MCF 10A (cell line): ENCODE measurements at regions not wholly inside any gene's neighbourhood (a gene's known extent, or its start where the extent isn't known, plus 50 kb on each side); places are given as distances from the start of the nearest gene placed in this dataset.

Experiments
- BruUV-seq: library from RNA; stranded (reverse); fragments of 400-500 nt; replicated peaks from 2 replicates; lab custom pipeline; 2021; lab: Mats Ljungman, UMichigan
- CTCF ChIA-PET: fragments of 300-600 bp; sonication (Branson Sonifier 250); formaldehyde crosslinking; extraction: SDS; loops from one replicate; lab custom pipeline; 2021; ENCODE audit warnings: antibody characterized with exemption, inconsistent platforms; lab: Yijun Ruan, JAX
- POLR2A ChIA-PET: fragments of 300-600, 350-650 bp; sonication (Branson Sonifier 250); formaldehyde crosslinking; extraction: SDS; loops from one replicate; lab custom pipeline; 2020; ENCODE audit warnings: antibody characterized with exemption, inconsistent platforms; lab: Yijun Ruan, JAX
- DNase-seq: peaks from one replicate; pipeline ENCODE4 v3.0.0-alpha.2; 2018; ENCODE audit not compliant: unreplicated experiment
- H3K27ac Mint-ChIP-seq: one replicate; pipeline ENCODE4 v1.8.0; 2022; ENCODE audit warnings: mild to moderate bottlenecking, low read depth, mixed read lengths; ENCODE audit not compliant: unreplicated experiment
- H3K27me3 Mint-ChIP-seq: one replicate; pipeline ENCODE4 v1.8.0; 2022; ENCODE audit warnings: mixed read lengths; ENCODE audit not compliant: insufficient read depth, unreplicated experiment
- H3K36me3 Mint-ChIP-seq: one replicate; pipeline ENCODE4 v1.8.0; 2022; ENCODE audit warnings: mild to moderate bottlenecking, moderate library complexity, mixed read lengths; ENCODE audit not compliant: insufficient read depth, unreplicated experiment
- H3K4me1 Mint-ChIP-seq: one replicate; pipeline ENCODE4 v1.8.0; 2022; ENCODE audit warnings: mixed read lengths; ENCODE audit not compliant: insufficient read depth, unreplicated experiment
- H3K4me3 Mint-ChIP-seq: one replicate; pipeline ENCODE4 v1.8.0; 2022; ENCODE audit warnings: mild to moderate bottlenecking, moderate library complexity, mixed read lengths; ENCODE audit not compliant: unreplicated experiment
- H3K9me3 Mint-ChIP-seq: one replicate; pipeline ENCODE4 v1.8.0; 2022; ENCODE audit warnings: mixed read lengths; ENCODE audit not compliant: unreplicated experiment
- intact Hi-C: fragments of 100-400 bp; cut with micrococcal nuclease; formaldehyde crosslinking; loops from 2 replicates; pipeline ENCODE4 v1.14.1; 2022
- TF ChIP-seq, protein P1 (sequence below): fragments of 200-600 bp; IDR thresholded peaks from one replicate; pipeline ENCODE4 v1.8.0; 2022; ENCODE audit warnings: antibody characterized with exemption, mild to moderate bottlenecking; ENCODE audit not compliant: unreplicated experiment

DNA sequence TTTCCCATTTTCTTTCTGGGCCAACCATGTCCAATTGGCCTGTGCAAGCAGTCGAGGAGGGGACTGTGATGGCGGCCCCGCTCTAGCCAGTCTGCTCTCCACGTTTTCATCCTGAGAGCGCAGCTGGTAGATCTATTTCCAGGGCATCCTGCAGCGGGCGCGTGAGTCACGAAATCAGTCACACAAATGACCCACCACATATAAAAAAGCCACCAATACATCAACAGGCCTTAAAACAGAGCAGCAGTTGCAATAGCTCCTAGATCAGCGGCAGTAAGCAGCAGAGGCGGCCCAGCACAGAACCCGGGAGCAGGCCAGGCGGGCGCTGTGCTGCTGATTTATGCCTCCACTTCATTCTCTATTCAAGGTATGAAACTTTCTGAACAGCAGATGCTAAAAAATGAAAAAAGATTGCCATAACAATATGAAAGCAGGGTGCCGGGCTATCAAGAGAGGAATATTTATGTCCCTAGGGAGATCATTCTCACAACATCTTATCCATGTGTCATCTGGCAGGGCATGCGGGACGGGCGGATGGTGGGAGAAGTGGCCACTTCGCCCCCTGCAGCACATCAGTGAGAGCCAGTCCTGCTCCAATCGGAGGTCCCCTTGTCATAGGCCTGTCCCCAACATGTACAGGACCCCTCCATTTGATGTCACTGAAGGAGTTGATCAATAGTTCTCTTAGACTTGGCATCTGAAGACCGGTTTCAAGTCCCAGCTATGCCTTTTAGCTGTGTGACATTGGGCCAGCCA lies 98.0 kb upstream of the GPR26 start:
- Mint-ChIP-seq H3K27ac (no peak overlapping the region), H3K4me1 (no peaks in the 10 kb centered on the region), H3K27me3 (peaks cover 39% of the 10 kb centered on the region), H3K4me3 (no peak overlapping the region), H3K36me3 (no peaks in the 10 kb centered on the region), H3K9me3 (no peaks in the 10 kb centered on the region)
- TF ChIP-seq, protein P1, sequence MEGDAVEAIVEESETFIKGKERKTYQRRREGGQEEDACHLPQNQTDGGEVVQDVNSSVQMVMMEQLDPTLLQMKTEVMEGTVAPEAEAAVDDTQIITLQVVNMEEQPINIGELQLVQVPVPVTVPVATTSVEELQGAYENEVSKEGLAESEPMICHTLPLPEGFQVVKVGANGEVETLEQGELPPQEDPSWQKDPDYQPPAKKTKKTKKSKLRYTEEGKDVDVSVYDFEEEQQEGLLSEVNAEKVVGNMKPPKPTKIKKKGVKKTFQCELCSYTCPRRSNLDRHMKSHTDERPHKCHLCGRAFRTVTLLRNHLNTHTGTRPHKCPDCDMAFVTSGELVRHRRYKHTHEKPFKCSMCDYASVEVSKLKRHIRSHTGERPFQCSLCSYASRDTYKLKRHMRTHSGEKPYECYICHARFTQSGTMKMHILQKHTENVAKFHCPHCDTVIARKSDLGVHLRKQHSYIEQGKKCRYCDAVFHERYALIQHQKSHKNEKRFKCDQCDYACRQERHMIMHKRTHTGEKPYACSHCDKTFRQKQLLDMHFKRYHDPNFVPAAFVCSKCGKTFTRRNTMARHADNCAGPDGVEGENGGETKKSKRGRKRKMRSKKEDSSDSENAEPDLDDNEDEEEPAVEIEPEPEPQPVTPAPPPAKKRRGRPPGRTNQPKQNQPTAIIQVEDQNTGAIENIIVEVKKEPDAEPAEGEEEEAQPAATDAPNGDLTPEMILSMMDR = no peak
- no peak for DNase-seq
- ChIA-PET POLR2A (no interaction called here), CTCF (interaction anchor here (0.6 to 0.8 kb wide), 4 partner anchors 10 to 498 kb away, joined by 3 to 5 read pairs (median 3); no protein-coding TSS in a partner anchor)
- BruUV-seq = no TSS peak
- intact Hi-C loops = no loop called here

DNA sequence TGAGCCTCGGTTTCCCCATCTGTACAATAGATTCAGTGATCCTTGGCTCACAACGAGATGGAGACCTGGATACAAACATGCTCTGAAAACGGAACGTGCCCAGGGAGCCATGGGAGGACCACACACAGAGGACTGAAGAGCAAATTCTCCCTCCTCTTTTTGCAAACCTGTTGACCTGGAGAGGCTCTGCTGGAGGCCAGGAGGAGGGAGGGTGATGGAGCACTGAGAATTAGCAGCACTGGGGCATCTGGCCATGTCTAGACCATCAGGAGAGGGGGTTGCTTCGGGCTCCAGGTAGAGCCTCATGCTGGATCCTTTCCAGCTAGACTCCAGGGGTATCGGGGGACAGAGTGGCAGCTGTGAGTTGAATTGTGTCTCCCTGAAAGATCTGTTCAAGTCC lies 97.4 kb upstream of the GPR26 start:
- Mint-ChIP-seq H3K36me3 (no peaks in the 10 kb centered on the region), H3K4me1 (peaks cover 4% of the 10 kb centered on the region), H3K4me3 (no peak overlapping the region), H3K9me3 (no peaks in the 10 kb centered on the region), H3K27me3 (peaks cover 39% of the 10 kb centered on the region), H3K27ac (no peak overlapping the region)
- ChIA-PET POLR2A (no interaction called here), CTCF (interaction anchor here (0.6 kb wide), 1 partner anchor 294 kb away, joined by 3 read pairs; no protein-coding TSS in a partner anchor)
- DNase-seq = no peak
- TF ChIP-seq, protein P1 = no peak
- no TSS peak for BruUV-seq
- intact Hi-C loops = no loop called here

DNA sequence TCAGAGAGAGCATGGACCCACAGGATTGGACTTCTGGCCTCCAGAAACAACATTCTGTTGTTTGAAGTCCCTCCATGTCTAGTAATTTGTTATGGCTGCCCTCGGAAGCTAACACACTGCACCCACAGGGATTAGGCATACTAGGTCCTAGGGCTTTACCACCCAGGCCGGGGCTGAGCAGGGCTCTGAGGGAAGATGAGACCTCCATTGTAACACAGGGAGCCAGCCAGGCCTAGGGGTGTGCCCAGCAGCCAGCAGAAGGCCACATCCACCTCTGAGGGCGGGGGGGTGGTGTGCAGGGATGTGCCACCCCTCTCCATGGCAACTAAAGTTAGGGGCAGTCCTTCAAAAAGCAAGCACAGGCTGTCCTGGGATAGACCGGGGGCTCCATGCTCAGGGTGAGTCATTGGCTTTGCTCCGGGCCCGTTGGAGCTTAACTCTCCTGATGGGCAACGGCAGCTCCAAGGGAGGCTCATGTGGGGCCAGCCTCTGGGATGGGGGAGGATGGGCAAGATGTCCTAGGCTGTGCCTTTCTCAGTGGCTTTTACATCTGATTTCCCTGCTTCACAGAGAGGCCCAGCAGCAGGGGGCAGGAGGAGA lies 96.6 kb upstream of the GPR26 start:
- no peaks in the 10 kb centered on the region for H3K36me3 Mint-ChIP-seq
- peaks cover 7% of the 10 kb centered on the region for H3K4me1 Mint-ChIP-seq
- CTCF ChIA-PET = interaction anchor here (0.7 kb wide), 1 partner anchor 10 kb away, joined by 3 read pairs; no protein-coding TSS in a partner anchor
- no peak overlapping the region for H3K4me3 Mint-ChIP-seq
- intact Hi-C loops = no loop called here
- DNase-seq = no peak
- no peak overlapping the region for H3K27ac Mint-ChIP-seq
- H3K27me3 Mint-ChIP-seq = peaks cover 39% of the 10 kb centered on the region
- POLR2A ChIA-PET = no interaction called here
- TF ChIP-seq, protein P1 = no peak
- no peaks in the 10 kb centered on the region for H3K9me3 Mint-ChIP-seq
- no TSS peak for BruUV-seq
